Skeletal muscle tissue (tissue), 3 donors: ENCODE measurements at regions not wholly inside any gene's neighbourhood (a gene's known extent, or its start where the extent isn't known, plus 50 kb on each side); places are given as distances from the start of the nearest gene placed in this dataset.

Experiments
- H3K27ac ChIP-seq: one replicate; pipeline ENCODE4 v1.7.0; 2013; ENCODE audit warnings: mild to moderate bottlenecking, low read depth, low read length, inconsistent platforms
- H3K27me3 ChIP-seq, 3 donors: one replicate each; pipeline ENCODE4 v1.7.0; 2013; ENCODE audit warnings: low read length in 3 of 3; ENCODE audit not compliant: control insufficient read depth in 3 of 3, insufficient read depth in 3 of 3
- H3K36me3 ChIP-seq, 3 donors: one replicate each; pipeline ENCODE4 v1.7.0; 2013; ENCODE audit warnings: low read length in 3 of 3; ENCODE audit not compliant: control insufficient read depth in 3 of 3, insufficient read depth in 3 of 3
- H3K4me1 ChIP-seq, 3 donors: one replicate each; pipeline ENCODE4 v1.7.0; 2013; ENCODE audit warnings: low read length in 3 of 3, mild to moderate bottlenecking in 3 of 3; ENCODE audit not compliant: control insufficient read depth in 3 of 3, insufficient read depth in 3 of 3
- H3K4me3 ChIP-seq, 3 donors: one replicate each; pipeline ENCODE4 v1.7.0; 2013; ENCODE audit warnings: low read length in 3 of 3
- H3K9ac ChIP-seq, 3 donors: one replicate each; pipeline ENCODE4 v1.7.0; 2013; ENCODE audit warnings: low read length in 3 of 3, mild to moderate bottlenecking in 3 of 3, moderate library complexity in 2 of 3, low read depth in 1 of 3
- H3K9me3 ChIP-seq, 3 donors: one replicate each; pipeline ENCODE4 v1.7.0; 2013; ENCODE audit warnings: low read length in 3 of 3; ENCODE audit not compliant: control insufficient read depth in 3 of 3
- donor health status: Osteomylitis.

DNA sequence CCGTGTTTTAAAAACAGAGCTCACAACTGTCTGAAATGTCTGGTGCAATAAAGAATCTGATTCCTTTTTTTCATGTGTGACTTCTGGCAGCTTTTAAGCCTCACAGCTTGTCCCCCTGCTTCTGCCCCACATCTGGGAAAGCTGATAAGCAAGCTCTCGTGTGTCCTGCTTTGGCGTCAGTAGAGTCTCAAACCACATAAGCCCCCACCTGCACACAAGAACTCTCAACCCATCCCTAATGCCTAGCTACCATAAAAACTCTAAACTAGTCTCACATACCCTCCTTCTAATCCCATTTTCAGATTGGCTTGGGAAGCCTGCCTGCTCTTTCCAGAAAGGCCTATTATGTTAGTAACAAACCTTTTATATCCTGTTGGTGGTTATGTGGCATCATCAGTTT, 94.6 kb upstream of the DAB1 start:
- Histone ChIP-seq H3K36me3 (no peaks in the 10 kb centered on the region), H3K9ac (no peak overlapping the region), H3K4me3 (no peak overlapping the region), H3K9me3 (no peaks in the 10 kb centered on the region), H3K27me3 (no peaks in the 10 kb centered on the region), H3K4me1 (no peaks in the 10 kb centered on the region), H3K27ac (no peak overlapping the region)

DNA sequence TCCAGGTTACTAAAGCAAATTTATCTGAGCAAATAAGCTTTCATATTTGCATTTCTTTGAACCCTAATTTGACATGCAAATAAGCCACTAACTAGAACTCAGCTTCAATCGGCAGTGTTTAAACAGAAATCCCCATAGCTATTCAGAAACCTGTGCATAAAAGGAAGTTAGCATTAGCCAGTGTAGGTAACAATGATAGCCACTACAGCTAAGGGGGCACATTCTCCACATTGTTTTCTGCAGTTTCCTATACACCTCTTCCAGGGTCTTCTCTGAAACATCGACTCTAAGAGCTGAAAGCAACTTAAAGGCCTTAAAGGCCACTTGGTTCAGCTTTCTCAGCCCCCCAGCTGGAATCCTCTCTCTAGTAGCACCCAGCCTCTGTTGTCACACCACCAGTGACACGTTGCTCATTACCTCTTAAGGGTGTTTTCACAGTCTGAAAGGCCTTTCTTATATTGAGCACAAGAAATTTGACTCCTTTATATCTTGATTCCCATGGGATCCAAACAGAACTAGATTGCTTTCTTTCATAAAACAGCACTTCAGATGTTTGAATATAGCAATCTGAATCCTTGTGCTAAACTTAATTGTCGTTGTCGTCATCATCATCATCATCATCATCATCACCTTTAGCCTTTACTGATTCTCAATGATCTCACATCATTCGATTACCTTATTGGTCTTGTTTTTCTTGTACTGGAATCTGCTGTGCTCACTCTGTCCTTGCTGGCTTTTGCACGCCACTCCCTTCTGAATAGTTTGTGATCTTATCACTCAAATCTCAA, 93.9 kb upstream of the DAB1 start:
- Histone ChIP-seq H3K4me1 (peaks cover 0 to 3% (median 0%) of the 10 kb centered on the region in 3 donors), H3K27ac (no peak overlapping the region), H3K27me3 (no peaks in the 10 kb centered on the region), H3K4me3 (no peak overlapping the region), H3K9me3 (no peaks in the 10 kb centered on the region), H3K9ac (no peak overlapping the region), H3K36me3 (no peaks in the 10 kb centered on the region)

DNA sequence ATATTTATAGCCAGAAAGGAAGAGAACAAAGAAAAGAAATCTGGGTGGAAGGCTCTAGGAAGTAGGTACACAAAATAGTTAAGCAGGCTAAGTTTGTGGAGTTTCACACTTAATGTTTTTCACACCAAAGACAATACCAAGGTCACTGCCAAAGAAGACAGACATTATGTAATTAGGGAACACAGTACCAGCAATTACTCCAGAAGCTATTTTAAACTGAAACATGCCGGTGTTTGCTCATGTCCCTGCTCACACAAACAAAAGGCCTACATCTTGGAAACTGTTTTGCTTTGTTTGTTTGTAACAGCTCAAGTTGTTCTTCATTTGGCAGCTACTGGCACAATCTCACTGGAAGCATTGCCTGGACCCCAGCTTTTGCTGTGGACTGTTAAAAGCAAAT, 88.5 kb upstream of the DAB1 start:
- H3K9ac ChIP-seq = no peak overlapping the region
- no peak overlapping the region for H3K4me3 ChIP-seq
- no peaks in the 10 kb centered on the region for H3K27me3 ChIP-seq
- peaks cover 0 to 6% (median 0%) of the 10 kb centered on the region in 3 donors for H3K4me1 ChIP-seq
- H3K27ac ChIP-seq = no peak overlapping the region
- no peaks in the 10 kb centered on the region for H3K36me3 ChIP-seq
- no peaks in the 10 kb centered on the region for H3K9me3 ChIP-seq

DNA sequence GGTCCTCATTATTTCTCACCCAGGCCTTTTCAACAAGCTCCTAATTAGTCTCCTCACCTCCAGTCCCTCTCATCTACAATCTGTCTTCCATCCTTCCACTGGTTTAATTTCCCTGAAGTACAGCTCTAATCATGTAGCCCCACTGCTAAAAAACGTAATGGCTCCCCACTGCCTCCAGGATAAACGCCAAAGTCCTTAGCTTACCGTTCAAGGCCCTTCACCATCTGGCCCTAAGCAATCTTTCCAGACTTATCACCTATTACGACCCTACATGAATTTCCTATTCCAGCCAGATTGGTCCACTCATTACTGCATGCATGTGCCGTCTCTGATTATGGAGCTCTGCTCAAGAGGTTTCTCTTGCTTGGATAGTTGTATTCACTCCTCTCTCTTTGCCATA, 83.1 kb upstream of the DAB1 start:
- H3K4me3 ChIP-seq = no peak overlapping the region
- H3K36me3 ChIP-seq = no peaks in the 10 kb centered on the region
- no peaks in the 10 kb centered on the region for H3K9me3 ChIP-seq
- H3K9ac ChIP-seq = no peak overlapping the region
- H3K27me3 ChIP-seq = no peaks in the 10 kb centered on the region
- H3K27ac ChIP-seq = no peak overlapping the region
- H3K4me1 ChIP-seq = no peaks in the 10 kb centered on the region

DNA sequence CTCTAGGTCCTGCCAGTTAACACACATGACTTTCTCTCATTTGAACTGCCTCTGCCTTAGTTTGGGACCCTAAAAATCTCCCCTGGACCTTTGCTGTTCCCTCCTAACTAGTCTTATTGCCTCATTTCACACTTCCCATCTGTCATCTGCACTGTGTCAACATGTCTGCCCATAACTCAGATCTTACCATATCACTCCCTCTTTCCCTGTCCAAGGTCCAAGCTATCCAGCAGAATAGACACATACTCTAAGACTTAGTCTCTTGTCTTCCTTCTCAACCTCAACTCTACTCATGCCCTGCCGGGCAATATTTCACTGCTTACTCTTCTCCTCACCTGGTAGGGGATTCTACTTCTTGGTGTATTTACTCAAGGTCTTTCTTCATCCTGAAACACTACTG, 79.5 kb upstream of the DAB1 start:
- Histone ChIP-seq H3K9me3 (no peaks in the 10 kb centered on the region), H3K36me3 (no peaks in the 10 kb centered on the region), H3K4me1 (no peaks in the 10 kb centered on the region), H3K9ac (no peak overlapping the region), H3K27ac (no peak overlapping the region), H3K4me3 (no peak overlapping the region), H3K27me3 (no peaks in the 10 kb centered on the region)

DNA sequence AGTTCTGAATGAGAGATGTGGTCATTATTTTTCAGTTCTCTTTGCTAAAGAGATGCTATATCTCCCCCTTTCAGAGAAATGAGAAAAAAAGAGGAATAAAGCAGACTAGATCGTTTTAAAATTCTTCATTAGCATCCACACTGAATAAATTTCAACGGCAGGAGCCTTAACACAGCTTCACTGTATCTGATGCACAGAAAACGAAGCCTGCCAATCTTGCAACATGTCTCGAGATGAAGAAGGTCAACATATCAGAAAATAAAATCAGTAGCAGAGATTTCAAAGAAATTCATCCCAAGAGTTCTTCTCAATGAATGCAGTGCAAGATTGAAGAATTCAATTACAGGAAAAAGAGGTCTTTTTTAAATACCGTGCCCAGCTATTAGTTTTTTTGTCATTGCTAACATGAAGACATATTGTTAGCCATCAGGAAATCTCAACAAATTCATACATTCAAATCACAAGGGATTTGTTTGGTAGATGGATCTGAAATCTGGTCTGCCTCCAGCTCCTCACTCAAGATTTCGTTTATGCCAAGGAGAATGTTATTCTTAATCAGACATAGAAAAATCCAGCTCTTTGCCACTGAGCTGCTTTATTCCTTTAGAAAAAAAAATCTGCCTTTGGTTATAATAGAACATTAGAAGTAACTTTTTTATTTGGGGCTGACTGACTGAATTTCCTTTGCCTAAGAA, 76.4 kb upstream of the DAB1 start:
- H3K36me3 ChIP-seq = no peaks in the 10 kb centered on the region
- no peaks in the 10 kb centered on the region for H3K27me3 ChIP-seq
- no peaks in the 10 kb centered on the region for H3K9me3 ChIP-seq
- no peak overlapping the region for H3K9ac ChIP-seq
- H3K27ac ChIP-seq = no peak overlapping the region
- H3K4me3 ChIP-seq = no peak overlapping the region
- H3K4me1 ChIP-seq = no peaks in the 10 kb centered on the region

DNA sequence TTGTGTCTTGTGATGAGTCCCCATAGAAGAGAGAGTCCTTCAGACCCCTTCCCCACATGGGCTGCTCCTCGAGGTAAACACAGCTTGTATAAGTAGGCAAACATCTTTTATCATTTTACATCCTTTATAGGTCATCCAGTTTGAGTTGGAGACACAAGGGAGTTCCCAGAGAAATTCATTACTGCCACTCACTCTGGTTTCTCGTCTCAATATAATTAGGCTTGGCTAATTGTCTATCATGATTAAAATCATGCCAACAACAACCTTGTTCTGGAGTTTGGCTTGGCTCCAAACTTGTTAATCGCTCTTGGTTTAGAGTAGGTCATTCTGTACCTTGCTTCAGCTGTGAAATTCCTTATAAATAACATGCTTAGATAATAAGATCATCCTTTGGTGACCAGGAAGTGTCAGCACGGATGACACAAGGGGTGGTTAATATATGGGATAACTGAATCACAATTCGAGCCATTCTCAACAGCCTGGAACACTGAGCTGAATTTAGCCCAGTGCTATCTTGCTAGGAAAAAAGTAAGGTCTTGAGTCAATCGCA, 70.7 kb upstream of the DAB1 start:
- H3K9me3 ChIP-seq = no peaks in the 10 kb centered on the region
- H3K4me1 ChIP-seq = no peaks in the 10 kb centered on the region
- no peak overlapping the region for H3K27ac ChIP-seq
- H3K9ac ChIP-seq = no peak overlapping the region
- no peaks in the 10 kb centered on the region for H3K36me3 ChIP-seq
- H3K27me3 ChIP-seq = peaks cover 0 to 3% (median 0%) of the 10 kb centered on the region in 3 donors
- no peak overlapping the region for H3K4me3 ChIP-seq

DNA sequence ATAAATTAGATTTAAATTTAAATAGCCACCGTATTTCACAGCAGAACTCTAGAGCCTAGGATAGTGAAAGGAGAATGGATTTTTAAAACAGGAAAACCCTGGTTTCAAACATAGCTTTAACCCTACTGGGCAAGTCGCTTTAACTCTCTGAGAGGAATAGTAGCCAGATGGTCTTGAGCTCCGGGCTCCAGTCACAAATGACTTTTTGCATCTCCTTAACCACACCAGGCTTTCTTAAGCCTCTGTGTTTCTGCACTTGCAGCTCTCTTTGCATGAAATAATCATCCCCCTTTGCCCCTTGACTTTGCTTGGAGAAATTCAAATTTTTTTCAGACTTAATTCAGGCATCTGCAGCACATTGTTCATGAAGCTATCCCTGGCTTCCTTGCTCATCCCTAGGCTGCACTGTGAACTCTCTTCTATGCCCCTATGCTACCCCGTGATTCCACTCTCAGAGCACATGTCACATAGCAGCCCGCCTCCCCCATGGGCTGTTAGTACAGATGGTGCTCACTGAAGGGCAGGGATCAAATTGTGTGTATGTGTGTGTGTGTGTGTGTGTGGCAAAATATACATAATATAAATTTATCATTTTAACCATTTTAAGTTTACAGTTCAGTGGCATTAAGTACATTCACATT, 68.8 kb upstream of the DAB1 start:
- H3K9me3 ChIP-seq = no peaks in the 10 kb centered on the region
- H3K9ac ChIP-seq = no peak overlapping the region
- no peaks in the 10 kb centered on the region for H3K4me1 ChIP-seq
- no peaks in the 10 kb centered on the region for H3K36me3 ChIP-seq
- no peak overlapping the region for H3K4me3 ChIP-seq
- H3K27ac ChIP-seq = no peak overlapping the region
- peaks cover 0 to 3% (median 0%) of the 10 kb centered on the region in 3 donors for H3K27me3 ChIP-seq

DNA sequence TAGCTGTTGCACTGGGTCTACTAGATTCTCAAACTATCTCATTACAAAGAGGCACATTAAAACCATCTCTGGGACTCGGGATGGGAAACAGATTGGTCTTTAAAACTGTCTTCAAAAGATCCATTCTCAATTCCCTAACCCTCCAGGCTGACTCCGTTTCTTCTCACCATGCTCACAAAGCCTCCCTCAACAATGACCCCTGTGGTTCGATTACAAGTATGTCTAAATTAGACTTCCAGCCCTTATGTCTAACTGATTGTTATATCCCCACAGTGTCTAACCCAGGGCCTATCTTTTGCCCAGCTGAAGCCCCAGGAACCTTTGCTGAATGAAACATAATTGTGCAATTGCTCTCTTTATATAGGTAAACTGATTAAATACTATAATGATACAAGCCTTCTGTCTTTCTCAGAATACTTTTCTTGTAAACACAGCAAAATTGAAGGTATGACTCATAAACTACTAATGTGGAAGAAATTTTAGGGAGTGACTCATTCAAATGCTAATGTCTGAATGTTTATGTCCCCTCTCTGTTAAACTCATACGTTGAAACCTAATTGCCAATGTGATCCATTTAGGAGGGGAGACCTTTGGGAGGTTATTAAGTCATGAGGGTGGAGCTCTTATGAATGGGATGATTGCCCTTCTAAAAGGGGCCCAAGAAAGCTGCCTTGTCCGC, 65.6 kb upstream of the DAB1 start:
- H3K36me3 ChIP-seq = no peaks in the 10 kb centered on the region
- no peaks in the 10 kb centered on the region for H3K4me1 ChIP-seq
- no peaks in the 10 kb centered on the region for H3K9me3 ChIP-seq
- H3K27me3 ChIP-seq = peaks cover 0 to 2% (median 0%) of the 10 kb centered on the region in 3 donors
- no peak overlapping the region for H3K4me3 ChIP-seq
- no peak overlapping the region for H3K9ac ChIP-seq
- no peak overlapping the region for H3K27ac ChIP-seq
